ENCODE measurements at regions not wholly inside any gene's neighbourhood (a gene's known extent, or its start where the extent isn't known, plus 50 kb on each side); places are given as distances from the start of the nearest gene placed in this dataset.
"Not testable (repeated sequence)": the region's sequence is repeated elsewhere in the genome, so short reads cannot be mapped to it uniquely, and the experiment has no call there.

GRCh38 chr6:51049288-51049982 lies 230.8 kb downstream of the TFAP2B start:
- H3K9me3 ChIP-seq (ENCODE audit: control insufficient read depth in 1 of 2, low read length in 2 of 2) = no peaks in the 10 kb centered on the region
- H3K4me3 ChIP-seq (ENCODE audit: low read depth in 1 of 2, low read length in 2 of 2) = no peak overlapping the region
- H3K9ac ChIP-seq (ENCODE audit: low read depth in 1 of 2, low read length in 2 of 2) = no peak overlapping the region
- H3K27me3 ChIP-seq (ENCODE audit: control insufficient read depth in 1 of 2, insufficient read depth in 2 of 2, low read length in 2 of 2) = no peaks in the 10 kb centered on the region
- H3K4me1 ChIP-seq (ENCODE audit: control insufficient read depth in 1 of 2, insufficient read depth in 2 of 2, low read length in 2 of 2) = no peaks in the 10 kb centered on the region
- no peak overlapping the region for H3K27ac ChIP-seq (ENCODE audit: low read depth, low read length)
- no peaks in the 10 kb centered on the region for H3K36me3 ChIP-seq (ENCODE audit: control insufficient read depth in 1 of 2, insufficient read depth in 2 of 2, low read length in 2 of 2)

- Histone ChIP-seq H3K4me1 (ENCODE audit: control insufficient read depth in 1 of 2, insufficient read depth in 2 of 2, low read length in 2 of 2) (no peaks in the 10 kb centered on the region), H3K9me3 (ENCODE audit: control insufficient read depth in 1 of 2, low read length in 2 of 2) (no peaks in the 10 kb centered on the region), H3K27me3 (ENCODE audit: control insufficient read depth in 1 of 2, insufficient read depth in 2 of 2, low read length in 2 of 2) (no peaks in the 10 kb centered on the region), H3K4me3 (ENCODE audit: low read depth in 1 of 2, low read length in 2 of 2) (no peak overlapping the region), H3K36me3 (ENCODE audit: control insufficient read depth in 1 of 2, insufficient read depth in 2 of 2, low read length in 2 of 2) (no peaks in the 10 kb centered on the region), H3K27ac (ENCODE audit: low read depth, low read length) (no peak overlapping the region), H3K9ac (ENCODE audit: low read depth in 1 of 2, low read length in 2 of 2) (no peak overlapping the region)
Measured at GRCh38 chr6:51049983-51050877, 231.6 kb downstream of the TFAP2B start.

GRCh38 chr6:51052716-51053115 lies 234.0 kb downstream of the TFAP2B start:
- not testable (repeated sequence) for H3K9me3 ChIP-seq (ENCODE audit: control insufficient read depth in 1 of 2, low read length in 2 of 2); H3K4me1 ChIP-seq (ENCODE audit: control insufficient read depth in 1 of 2, insufficient read depth in 2 of 2, low read length in 2 of 2); H3K4me3 ChIP-seq (ENCODE audit: low read depth in 1 of 2, low read length in 2 of 2); H3K27me3 ChIP-seq (ENCODE audit: control insufficient read depth in 1 of 2, insufficient read depth in 2 of 2, low read length in 2 of 2); H3K27ac ChIP-seq (ENCODE audit: low read depth, low read length); H3K36me3 ChIP-seq (ENCODE audit: control insufficient read depth in 1 of 2, insufficient read depth in 2 of 2, low read length in 2 of 2); H3K9ac ChIP-seq (ENCODE audit: low read depth in 1 of 2, low read length in 2 of 2)

GRCh38 chr6:51055316-51055715 lies 236.6 kb downstream of the TFAP2B start:
- not testable (repeated sequence) for H3K9me3 ChIP-seq (ENCODE audit: control insufficient read depth in 1 of 2, low read length in 2 of 2); H3K27ac ChIP-seq (ENCODE audit: low read depth, low read length); H3K9ac ChIP-seq (ENCODE audit: low read depth in 1 of 2, low read length in 2 of 2); H3K36me3 ChIP-seq (ENCODE audit: control insufficient read depth in 1 of 2, insufficient read depth in 2 of 2, low read length in 2 of 2); H3K4me3 ChIP-seq (ENCODE audit: low read depth in 1 of 2, low read length in 2 of 2); H3K4me1 ChIP-seq (ENCODE audit: control insufficient read depth in 1 of 2, insufficient read depth in 2 of 2, low read length in 2 of 2); H3K27me3 ChIP-seq (ENCODE audit: control insufficient read depth in 1 of 2, insufficient read depth in 2 of 2, low read length in 2 of 2)

- no peak overlapping the region for H3K27ac ChIP-seq (ENCODE audit: low read depth, low read length)
- H3K36me3 ChIP-seq (ENCODE audit: control insufficient read depth in 1 of 2, insufficient read depth in 2 of 2, low read length in 2 of 2) = no peaks in the 10 kb centered on the region
- no peaks in the 10 kb centered on the region for H3K9me3 ChIP-seq (ENCODE audit: control insufficient read depth in 1 of 2, low read length in 2 of 2)
- no peak overlapping the region for H3K9ac ChIP-seq (ENCODE audit: low read depth in 1 of 2, low read length in 2 of 2)
- H3K27me3 ChIP-seq (ENCODE audit: control insufficient read depth in 1 of 2, insufficient read depth in 2 of 2, low read length in 2 of 2) = no peaks in the 10 kb centered on the region
- no peak overlapping the region for H3K4me3 ChIP-seq (ENCODE audit: low read depth in 1 of 2, low read length in 2 of 2)
- no peaks in the 10 kb centered on the region for H3K4me1 ChIP-seq (ENCODE audit: control insufficient read depth in 1 of 2, insufficient read depth in 2 of 2, low read length in 2 of 2)
Measured at GRCh38 chr6:51057296-51057695, 238.6 kb downstream of the TFAP2B start.

GRCh38 chr6:51060262-51060762 lies 241.6 kb downstream of the TFAP2B start:
- Histone ChIP-seq H3K36me3 (ENCODE audit: control insufficient read depth in 1 of 2, insufficient read depth in 2 of 2, low read length in 2 of 2) (no peaks in the 10 kb centered on the region), H3K27me3 (ENCODE audit: control insufficient read depth in 1 of 2, insufficient read depth in 2 of 2, low read length in 2 of 2) (no peaks in the 10 kb centered on the region), H3K9me3 (ENCODE audit: control insufficient read depth in 1 of 2, low read length in 2 of 2) (no peaks in the 10 kb centered on the region), H3K4me3 (ENCODE audit: low read depth in 1 of 2, low read length in 2 of 2) (no peak overlapping the region), H3K27ac (ENCODE audit: low read depth, low read length) (no peak overlapping the region), H3K4me1 (ENCODE audit: control insufficient read depth in 1 of 2, insufficient read depth in 2 of 2, low read length in 2 of 2) (no peaks in the 10 kb centered on the region), H3K9ac (ENCODE audit: low read depth in 1 of 2, low read length in 2 of 2) (no peak overlapping the region)

- no peak overlapping the region for H3K4me3 ChIP-seq (ENCODE audit: low read depth in 1 of 2, low read length in 2 of 2)
- H3K27me3 ChIP-seq (ENCODE audit: control insufficient read depth in 1 of 2, insufficient read depth in 2 of 2, low read length in 2 of 2) = no peaks in the 10 kb centered on the region
- H3K27ac ChIP-seq (ENCODE audit: low read depth, low read length) = no peak overlapping the region
- H3K9me3 ChIP-seq (ENCODE audit: control insufficient read depth in 1 of 2, low read length in 2 of 2) = no peaks in the 10 kb centered on the region
- no peaks in the 10 kb centered on the region for H3K4me1 ChIP-seq (ENCODE audit: control insufficient read depth in 1 of 2, insufficient read depth in 2 of 2, low read length in 2 of 2)
- no peak overlapping the region for H3K9ac ChIP-seq (ENCODE audit: low read depth in 1 of 2, low read length in 2 of 2)
- no peaks in the 10 kb centered on the region for H3K36me3 ChIP-seq (ENCODE audit: control insufficient read depth in 1 of 2, insufficient read depth in 2 of 2, low read length in 2 of 2)
Measured at GRCh38 chr6:51062166-51062722, 243.6 kb downstream of the TFAP2B start.

- no peaks in the 10 kb centered on the region for H3K36me3 ChIP-seq (ENCODE audit: control insufficient read depth in 1 of 2, insufficient read depth in 2 of 2, low read length in 2 of 2)
- no peak overlapping the region for H3K27ac ChIP-seq (ENCODE audit: low read depth, low read length)
- H3K4me1 ChIP-seq (ENCODE audit: control insufficient read depth in 1 of 2, insufficient read depth in 2 of 2, low read length in 2 of 2) = no peaks in the 10 kb centered on the region
- no peak overlapping the region for H3K9ac ChIP-seq (ENCODE audit: low read depth in 1 of 2, low read length in 2 of 2)
- no peaks in the 10 kb centered on the region for H3K27me3 ChIP-seq (ENCODE audit: control insufficient read depth in 1 of 2, insufficient read depth in 2 of 2, low read length in 2 of 2)
- no peaks in the 10 kb centered on the region for H3K9me3 ChIP-seq (ENCODE audit: control insufficient read depth in 1 of 2, low read length in 2 of 2)
- no peak overlapping the region for H3K4me3 ChIP-seq (ENCODE audit: low read depth in 1 of 2, low read length in 2 of 2)
Measured at GRCh38 chr6:51077821-51078518, 259.3 kb downstream of the TFAP2B start.

- H3K4me3 ChIP-seq (ENCODE audit: low read depth in 1 of 2, low read length in 2 of 2) = no peak overlapping the region
- no peaks in the 10 kb centered on the region for H3K4me1 ChIP-seq (ENCODE audit: control insufficient read depth in 1 of 2, insufficient read depth in 2 of 2, low read length in 2 of 2)
- H3K27me3 ChIP-seq (ENCODE audit: control insufficient read depth in 1 of 2, insufficient read depth in 2 of 2, low read length in 2 of 2) = no peaks in the 10 kb centered on the region
- no peak overlapping the region for H3K27ac ChIP-seq (ENCODE audit: low read depth, low read length)
- no peak overlapping the region for H3K9ac ChIP-seq (ENCODE audit: low read depth in 1 of 2, low read length in 2 of 2)
- no peaks in the 10 kb centered on the region for H3K36me3 ChIP-seq (ENCODE audit: control insufficient read depth in 1 of 2, insufficient read depth in 2 of 2, low read length in 2 of 2)
- peaks cover 0 to 8% of the 10 kb centered on the region in 2 donors for H3K9me3 ChIP-seq (ENCODE audit: control insufficient read depth in 1 of 2, low read length in 2 of 2)
Measured at GRCh38 chr6:51090343-51090742, 271.7 kb downstream of the TFAP2B start.

GRCh38 chr6:51093871-51094270 lies 275.2 kb downstream of the TFAP2B start:
- Histone ChIP-seq H3K9ac (ENCODE audit: low read depth in 1 of 2, low read length in 2 of 2) (no peak overlapping the region), H3K4me3 (ENCODE audit: low read depth in 1 of 2, low read length in 2 of 2) (no peak overlapping the region), H3K27me3 (ENCODE audit: control insufficient read depth in 1 of 2, insufficient read depth in 2 of 2, low read length in 2 of 2) (no peaks in the 10 kb centered on the region), H3K4me1 (ENCODE audit: control insufficient read depth in 1 of 2, insufficient read depth in 2 of 2, low read length in 2 of 2) (no peaks in the 10 kb centered on the region), H3K36me3 (ENCODE audit: control insufficient read depth in 1 of 2, insufficient read depth in 2 of 2, low read length in 2 of 2) (no peaks in the 10 kb centered on the region), H3K9me3 (ENCODE audit: control insufficient read depth in 1 of 2, low read length in 2 of 2) (peaks cover 0 to 8% of the 10 kb centered on the region in 2 donors), H3K27ac (ENCODE audit: low read depth, low read length) (no peak overlapping the region)

Measured in duodenal mucosa (tissue), 2 donors.